Superior temporal gyrus (tissue), 1 donor: ENCODE measurements at regions not wholly inside any gene's neighbourhood (a gene's known extent, or its start where the extent isn't known, plus 50 kb on each side); places are given as distances from the start of the nearest gene placed in this dataset.

Source experiments
- DNase-seq: peaks from one replicate; pipeline ENCODE4 v3.0.0-alpha.2; 2016; ENCODE audit errors: extremely low spot score

DNA sequence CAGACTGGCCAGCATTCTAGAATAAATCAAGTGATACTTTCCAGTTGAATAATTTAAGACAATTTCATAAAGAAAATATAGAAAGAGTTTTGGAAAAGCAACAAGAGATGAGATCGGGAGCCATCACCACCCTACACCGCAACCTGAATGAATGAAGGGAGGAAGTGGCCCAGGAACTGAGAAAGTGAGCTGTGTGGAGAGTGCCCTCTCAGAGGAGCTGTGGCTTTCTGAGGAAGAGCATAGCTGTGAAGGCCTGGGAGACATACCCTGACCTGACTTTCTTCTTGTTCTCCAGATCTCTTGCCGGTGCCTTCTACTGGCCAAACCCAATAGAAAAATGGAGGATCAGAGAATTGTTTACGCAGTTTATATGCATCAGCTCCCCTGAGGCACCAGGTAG lies 79.3 kb upstream of the TSPAN8 start:
- no peak for DNase-seq

DNA sequence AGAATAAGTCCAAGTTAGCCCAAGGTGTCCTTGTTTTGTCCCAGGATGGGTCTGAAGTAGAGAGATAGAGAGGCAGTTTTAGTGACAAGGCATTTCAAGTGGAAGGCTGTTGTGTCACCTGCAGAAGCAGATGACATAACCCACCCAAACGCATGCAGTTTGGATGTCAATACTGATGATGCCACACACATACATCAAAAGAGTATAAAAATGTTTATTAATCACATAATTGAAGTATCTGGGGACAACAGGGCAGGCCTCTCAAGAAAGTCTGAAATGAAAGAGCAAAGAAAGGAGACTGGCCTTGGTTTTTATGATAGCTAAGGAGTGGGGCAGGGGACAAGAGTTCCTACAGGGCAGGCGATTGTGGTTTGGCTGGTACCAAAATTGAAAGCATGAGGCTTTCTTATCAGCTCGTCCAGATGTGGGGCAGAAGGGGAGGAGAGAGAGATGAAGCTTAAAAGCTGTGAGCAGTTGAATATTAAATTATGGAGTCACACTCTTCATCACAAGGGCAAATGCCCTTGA lies 78.4 kb upstream of the TSPAN8 start:
- DNase-seq, result no peak

- no peak for DNase-seq
These were observed 75.3 kb upstream of the TSPAN8 start for GRCh38 chr12:71233083-71233482.

- DNase-seq, result no peak
These were observed 72.7 kb upstream of the TSPAN8 start for GRCh38 chr12:71230542-71230941.

- DNase-seq, result no peak
These were observed 65.3 kb upstream of the TSPAN8 start for GRCh38 chr12:71223139-71223538.

DNA sequence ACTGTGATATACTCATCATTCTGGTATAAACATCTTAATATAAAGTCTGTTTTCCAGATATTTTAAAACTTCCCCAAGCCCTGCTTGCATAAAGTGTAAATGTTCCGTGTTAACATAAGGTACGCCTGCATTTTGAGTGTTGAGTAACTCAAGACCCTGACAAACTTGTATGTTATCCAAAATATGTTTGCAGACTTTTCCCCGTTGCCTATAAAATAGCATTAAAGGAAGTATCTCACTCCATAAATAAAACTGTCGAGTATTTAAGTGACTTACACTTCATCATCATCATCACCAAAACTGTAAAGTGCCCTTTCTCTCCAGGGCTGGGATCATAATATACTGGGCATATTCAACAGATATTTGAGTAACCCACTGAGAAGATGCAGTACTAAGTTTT lies 64.6 kb upstream of the TSPAN8 start:
- DNase-seq, result no peak

DNA sequence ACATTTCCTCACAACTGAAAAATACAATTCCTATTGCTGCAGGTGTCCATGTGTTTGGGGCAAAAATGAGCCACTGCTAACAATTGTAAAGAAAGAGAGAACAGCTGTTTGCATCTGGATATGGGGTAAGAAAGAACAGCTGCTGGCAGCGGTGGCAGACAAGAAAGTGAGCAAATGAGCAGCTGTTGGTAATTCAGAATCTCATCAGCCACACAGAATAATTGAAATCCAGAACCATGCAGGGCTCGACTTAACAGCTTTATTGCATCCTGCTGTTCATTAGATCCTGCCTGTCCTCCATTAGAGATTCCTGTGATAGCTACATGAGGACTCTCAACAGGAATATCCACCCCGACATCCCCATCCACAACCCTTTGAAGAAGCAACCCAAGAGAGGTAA lies 62.5 kb upstream of the TSPAN8 start:
- no peak for DNase-seq

- no peak for DNase-seq
These were observed 61.4 kb upstream of the TSPAN8 start for GRCh38 chr12:71219224-71219623.

GRCh38 chr12:71218616-71219015 lies 60.8 kb upstream of the TSPAN8 start:
- DNase-seq, result no peak

- DNase-seq, result peak; percentile 71
These were observed 59.2 kb upstream of the TSPAN8 start for GRCh38 chr12:71216725-71217579.

DNA sequence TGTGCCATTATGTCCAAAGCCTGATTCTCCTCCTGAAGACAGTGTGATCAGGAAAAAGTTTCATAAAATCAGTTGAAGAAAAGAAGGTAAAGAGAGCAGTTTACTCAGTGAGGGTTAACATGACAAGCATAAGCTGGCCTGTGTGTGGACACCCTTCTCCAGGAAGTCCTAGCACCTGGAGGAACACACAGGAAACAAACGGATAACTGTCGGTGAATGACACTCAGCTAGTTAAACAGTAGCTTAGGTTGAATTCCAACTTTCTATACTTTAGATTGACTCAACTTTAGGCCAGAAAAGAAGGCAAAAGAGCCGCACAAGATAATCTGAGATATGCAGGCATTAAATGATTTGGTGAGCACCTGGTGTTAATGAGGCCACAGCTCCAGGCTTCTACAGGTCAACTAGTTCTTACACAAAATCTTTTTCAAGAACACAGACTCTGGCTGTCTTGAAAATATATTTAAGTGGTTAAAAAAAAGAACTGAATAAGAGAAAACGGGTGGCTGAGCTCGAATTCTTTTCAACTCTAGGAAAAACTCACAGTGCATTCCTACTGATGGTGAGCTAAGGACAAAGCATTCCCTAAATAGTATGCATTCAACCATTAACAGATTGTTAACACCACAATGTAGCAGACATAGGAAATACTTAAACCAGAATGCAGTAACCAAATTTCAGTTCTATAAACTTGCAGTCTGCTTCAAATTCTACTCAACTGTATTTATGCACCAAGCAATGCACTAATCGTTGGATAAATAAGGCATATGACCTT lies 56.9 kb upstream of the TSPAN8 start:
- DNase-seq, result no peak

- no peak for DNase-seq
These were observed 50.4 kb upstream of the TSPAN8 start for GRCh38 chr12:71208053-71208685.
